Ishikawa (cell line): ENCODE measurements at regions not wholly inside any gene's neighbourhood (a gene's known extent, or its start where the extent isn't known, plus 50 kb on each side); places are given as distances from the start of the nearest gene placed in this dataset.

Experiments
- CREB1 ChIP-seq: IDR thresholded peaks from 2 replicates; pipeline ENCODE4 v1.6.1; 2012; ENCODE audit warnings: low read depth
- EP300 ChIP-seq: IDR thresholded peaks from 2 replicates; pipeline ENCODE4 v1.6.1; 2012; ENCODE audit warnings: borderline replicate concordance
- NFIC ChIP-seq: IDR thresholded peaks from 2 replicates; pipeline ENCODE4 v1.6.1; 2012
- RAD21 ChIP-seq: IDR thresholded peaks from 2 replicates; pipeline ENCODE4 v1.6.1; 2012; ENCODE audit warnings: low read depth
- TAF1 ChIP-seq: IDR thresholded peaks from 2 replicates; pipeline ENCODE4 v1.6.1; 2012; ENCODE audit warnings: low read depth, mild to moderate bottlenecking
- TCF12 ChIP-seq: IDR thresholded peaks from 2 replicates; pipeline ENCODE4 v1.6.1; 2012; ENCODE audit warnings: low read depth
- TEAD4 ChIP-seq: IDR thresholded peaks from 2 replicates; pipeline ENCODE4 v1.6.1; 2012
- ZBTB7A ChIP-seq: IDR thresholded peaks from 2 replicates; pipeline ENCODE4 v1.6.1; 2012; ENCODE audit warnings: low read depth
- TF ChIP-seq, protein P1 (sequence below): IDR thresholded peaks from 2 replicates; pipeline ENCODE4 v1.6.1; 2012; ENCODE audit warnings: low read depth, mild to moderate bottlenecking
- TF ChIP-seq, protein P2 (sequence below): IDR thresholded peaks from 2 replicates; pipeline ENCODE4 v1.6.1; 2012
- TF ChIP-seq, protein P3 (sequence below): IDR thresholded peaks from 2 replicates; pipeline ENCODE4 v1.6.1; 2012

DNA sequence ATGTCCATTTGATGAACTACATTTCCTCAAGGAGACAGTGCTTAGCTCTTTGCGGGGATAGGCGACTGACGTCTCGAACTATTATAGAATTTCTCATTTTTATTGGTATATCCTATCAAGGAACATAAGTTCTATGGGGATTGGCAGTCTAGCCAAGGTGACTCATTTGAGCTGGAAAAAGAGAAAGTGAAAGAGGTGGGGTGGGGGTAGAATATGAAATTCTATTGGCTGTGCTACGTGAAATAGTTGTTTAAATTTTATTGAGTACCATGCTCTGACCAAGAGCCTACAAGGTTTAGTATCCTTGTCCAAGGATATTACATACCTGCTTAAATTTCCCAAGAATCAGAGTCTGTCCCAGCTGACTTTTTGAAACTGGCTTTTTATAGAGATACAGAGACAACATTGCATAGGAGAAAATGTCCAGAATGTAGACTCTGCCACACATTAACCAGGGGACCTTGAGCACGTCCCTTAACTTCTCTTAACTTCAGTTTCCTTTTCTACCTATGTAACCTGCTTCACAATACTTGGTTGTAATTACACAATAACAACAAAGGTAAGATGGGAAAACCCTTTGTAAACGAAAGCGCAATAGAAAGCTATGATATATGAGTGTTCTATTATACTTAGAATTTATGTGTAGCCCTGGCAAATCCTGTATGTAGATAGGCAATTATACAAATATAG, 226.4 kb upstream of the WWC1 start:
- TF ChIP-seq NFIC (no peak), EP300 (no peak), TAF1 (no peak), TCF12 (no peak), ZBTB7A (no peak), TEAD4 (no peak), RAD21 (no peak), CREB1 (no peak)
- TF ChIP-seq, protein P1, sequence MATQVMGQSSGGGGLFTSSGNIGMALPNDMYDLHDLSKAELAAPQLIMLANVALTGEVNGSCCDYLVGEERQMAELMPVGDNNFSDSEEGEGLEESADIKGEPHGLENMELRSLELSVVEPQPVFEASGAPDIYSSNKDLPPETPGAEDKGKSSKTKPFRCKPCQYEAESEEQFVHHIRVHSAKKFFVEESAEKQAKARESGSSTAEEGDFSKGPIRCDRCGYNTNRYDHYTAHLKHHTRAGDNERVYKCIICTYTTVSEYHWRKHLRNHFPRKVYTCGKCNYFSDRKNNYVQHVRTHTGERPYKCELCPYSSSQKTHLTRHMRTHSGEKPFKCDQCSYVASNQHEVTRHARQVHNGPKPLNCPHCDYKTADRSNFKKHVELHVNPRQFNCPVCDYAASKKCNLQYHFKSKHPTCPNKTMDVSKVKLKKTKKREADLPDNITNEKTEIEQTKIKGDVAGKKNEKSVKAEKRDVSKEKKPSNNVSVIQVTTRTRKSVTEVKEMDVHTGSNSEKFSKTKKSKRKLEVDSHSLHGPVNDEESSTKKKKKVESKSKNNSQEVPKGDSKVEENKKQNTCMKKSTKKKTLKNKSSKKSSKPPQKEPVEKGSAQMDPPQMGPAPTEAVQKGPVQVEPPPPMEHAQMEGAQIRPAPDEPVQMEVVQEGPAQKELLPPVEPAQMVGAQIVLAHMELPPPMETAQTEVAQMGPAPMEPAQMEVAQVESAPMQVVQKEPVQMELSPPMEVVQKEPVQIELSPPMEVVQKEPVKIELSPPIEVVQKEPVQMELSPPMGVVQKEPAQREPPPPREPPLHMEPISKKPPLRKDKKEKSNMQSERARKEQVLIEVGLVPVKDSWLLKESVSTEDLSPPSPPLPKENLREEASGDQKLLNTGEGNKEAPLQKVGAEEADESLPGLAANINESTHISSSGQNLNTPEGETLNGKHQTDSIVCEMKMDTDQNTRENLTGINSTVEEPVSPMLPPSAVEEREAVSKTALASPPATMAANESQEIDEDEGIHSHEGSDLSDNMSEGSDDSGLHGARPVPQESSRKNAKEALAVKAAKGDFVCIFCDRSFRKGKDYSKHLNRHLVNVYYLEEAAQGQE: no peak
- TF ChIP-seq, protein P2, sequence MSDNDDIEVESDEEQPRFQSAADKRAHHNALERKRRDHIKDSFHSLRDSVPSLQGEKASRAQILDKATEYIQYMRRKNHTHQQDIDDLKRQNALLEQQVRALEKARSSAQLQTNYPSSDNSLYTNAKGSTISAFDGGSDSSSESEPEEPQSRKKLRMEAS: no peak
- TF ChIP-seq, protein P3, sequence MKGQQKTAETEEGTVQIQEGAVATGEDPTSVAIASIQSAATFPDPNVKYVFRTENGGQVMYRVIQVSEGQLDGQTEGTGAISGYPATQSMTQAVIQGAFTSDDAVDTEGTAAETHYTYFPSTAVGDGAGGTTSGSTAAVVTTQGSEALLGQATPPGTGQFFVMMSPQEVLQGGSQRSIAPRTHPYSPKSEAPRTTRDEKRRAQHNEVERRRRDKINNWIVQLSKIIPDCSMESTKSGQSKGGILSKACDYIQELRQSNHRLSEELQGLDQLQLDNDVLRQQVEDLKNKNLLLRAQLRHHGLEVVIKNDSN: no peak
